ENCODE measurements at regions not wholly inside any gene's neighbourhood (a gene's known extent, or its start where the extent isn't known, plus 50 kb on each side); places are given as distances from the start of the nearest gene placed in this dataset.

DNA sequence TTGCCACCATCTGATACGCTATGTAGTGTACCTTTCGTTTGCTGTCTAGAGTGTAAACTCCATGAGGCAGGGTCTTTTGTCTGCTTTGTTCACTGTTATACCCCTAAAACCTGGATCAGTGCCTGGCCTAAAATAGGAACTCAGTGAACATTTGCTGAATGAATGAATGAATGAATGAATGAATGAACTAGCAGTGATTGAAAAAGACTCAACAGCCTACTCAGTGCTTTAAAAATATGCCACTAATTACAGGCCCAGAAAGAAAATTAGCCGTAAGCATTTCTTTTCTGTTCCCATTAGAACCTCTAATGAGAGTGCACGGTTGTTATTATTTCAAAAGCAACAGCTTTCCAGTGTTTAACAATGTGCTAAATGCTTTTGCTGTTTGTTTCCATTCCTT lies 69.3 kb upstream of the SYT6 start:
- DNase-seq, result no peak

DNA sequence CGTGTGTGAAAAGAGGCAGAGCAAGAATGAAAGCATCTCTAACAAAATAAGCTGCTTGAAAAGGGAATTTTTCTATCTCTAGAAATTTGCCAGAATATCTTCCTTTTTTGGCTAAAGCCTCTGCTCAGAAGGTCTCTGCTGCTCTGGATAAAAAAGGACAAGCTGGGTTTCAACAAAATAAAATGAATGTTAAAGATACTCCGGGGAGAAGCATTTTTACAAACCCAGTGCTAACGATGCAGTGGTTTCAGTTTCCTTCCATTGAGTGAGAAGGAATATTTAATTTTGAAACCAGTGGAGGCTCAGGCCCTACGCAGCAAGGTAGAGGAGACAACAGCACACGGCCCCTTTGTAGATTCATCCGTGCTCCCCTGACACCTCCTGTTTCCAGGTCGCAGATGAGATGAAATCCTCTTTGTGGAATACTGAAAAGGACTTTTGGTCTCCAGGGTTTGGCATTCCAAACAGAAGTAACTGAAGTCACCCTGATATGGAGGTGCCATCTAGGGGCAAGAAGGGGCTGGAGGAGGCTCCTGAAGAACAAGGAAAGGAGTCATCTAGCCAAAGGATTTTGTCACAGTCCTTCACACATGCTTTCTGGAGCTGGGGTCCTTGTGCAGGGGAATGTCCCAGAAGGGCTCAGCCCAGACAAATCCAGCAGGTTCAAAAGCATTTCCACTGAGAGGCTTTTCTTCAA lies 65.7 kb upstream of the SYT6 start:
- DNase-seq, result no peak

- no peak for DNase-seq
Observed at GRCh38 chr1:114218361-114219171, 64.9 kb upstream of the SYT6 start.

DNA sequence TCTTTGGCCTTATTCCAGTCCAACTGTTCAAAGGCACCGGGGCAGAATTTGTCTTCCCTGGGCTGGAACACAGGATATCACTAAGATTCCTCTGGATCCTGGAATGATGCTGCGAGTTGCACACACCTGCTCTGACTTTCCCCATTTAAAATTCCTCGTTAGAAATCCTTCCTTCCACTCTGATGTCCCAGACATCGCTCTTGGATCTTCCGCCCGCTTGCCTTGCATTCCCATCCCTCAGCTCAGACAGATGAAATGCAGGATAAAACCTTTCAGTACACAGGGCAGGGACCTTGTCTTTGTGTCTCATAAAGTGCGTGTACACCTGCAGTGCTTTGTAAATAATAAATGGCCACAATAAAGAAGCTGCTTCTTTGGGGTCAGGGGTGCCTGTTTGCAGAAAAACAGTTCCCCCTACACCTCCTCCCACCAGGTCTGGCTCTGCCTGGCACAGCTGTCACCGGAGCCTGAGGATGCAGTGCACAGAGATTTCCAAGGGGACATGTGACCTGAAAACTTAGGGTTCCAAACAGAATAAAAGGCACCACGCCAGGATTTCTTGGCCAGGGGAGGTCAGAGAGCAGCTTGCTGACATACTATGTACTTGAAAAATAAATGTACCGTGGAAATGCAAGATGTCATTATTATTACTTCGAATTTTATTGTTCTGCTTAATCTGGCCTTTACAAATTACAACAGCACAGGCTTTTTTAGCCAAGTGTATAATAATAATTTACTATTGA lies 62.9 kb upstream of the SYT6 start:
- peak; percentile 80 for DNase-seq

GRCh38 chr1:114215436-114215835 lies 61.8 kb upstream of the SYT6 start:
- no peak for DNase-seq

- DNase-seq, result peak; percentile 8
Observed at GRCh38 chr1:114214016-114214415, 60.3 kb upstream of the SYT6 start.

DNA sequence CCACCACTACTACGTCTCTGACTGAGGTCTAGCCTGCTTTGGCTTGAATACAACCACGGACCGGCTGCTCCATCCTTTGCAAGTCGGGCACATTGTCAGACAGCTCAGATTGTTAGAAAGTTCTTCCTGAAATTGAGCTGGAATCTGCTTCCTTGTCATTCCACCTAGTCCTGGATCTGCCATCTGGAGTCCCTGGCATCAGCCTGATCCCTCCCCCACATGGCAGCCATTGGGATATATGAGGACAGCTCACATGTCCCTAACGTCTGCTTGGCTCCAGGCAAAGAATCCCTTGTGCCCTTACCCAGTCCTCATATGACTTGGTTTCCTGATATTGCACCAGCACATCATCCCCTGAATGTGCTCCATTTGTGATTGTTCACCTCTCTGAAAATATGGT lies 56.3 kb upstream of the SYT6 start:
- no peak for DNase-seq

GRCh38 chr1:114208714-114209113 lies 55.0 kb upstream of the SYT6 start:
- DNase-seq, result peak; percentile 56

GRCh38 chr1:114208106-114208505 lies 54.4 kb upstream of the SYT6 start:
- DNase-seq, result no peak

- DNase-seq, result no peak
Observed at GRCh38 chr1:114207635-114208034, 54.0 kb upstream of the SYT6 start.

- no peak for DNase-seq
Observed at GRCh38 chr1:114206392-114206791, 52.7 kb upstream of the SYT6 start.

DNA sequence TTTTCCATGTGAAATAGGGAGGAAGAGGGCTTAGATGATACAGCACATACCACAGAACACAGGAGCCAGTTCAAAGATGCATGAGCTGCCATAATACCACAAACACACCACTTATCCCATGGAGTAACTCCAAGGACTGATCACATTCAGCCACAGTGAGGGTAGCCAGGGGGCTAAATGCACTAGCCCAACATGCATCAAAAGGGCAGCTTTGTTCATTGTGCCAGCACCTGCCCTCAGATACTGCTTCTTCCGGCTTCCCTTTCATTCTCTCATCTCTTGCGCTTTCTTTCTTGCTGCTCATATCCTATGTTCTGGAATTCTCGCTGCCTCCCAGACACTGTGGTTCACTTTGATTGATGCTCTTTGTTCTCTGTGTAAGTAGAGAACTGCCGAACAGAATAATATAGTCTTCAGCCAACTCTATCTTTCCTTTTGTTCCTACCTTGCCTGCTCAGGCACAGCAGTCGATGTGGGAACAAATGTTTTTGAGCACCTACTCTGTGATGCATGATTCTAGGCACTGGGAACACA lies 50.0 kb upstream of the SYT6 start:
- DNase-seq, result no peak
